Hindlimb muscle (tissue), 1 donor: ENCODE measurements at regions not wholly inside any gene's neighbourhood (a gene's known extent, or its start where the extent isn't known, plus 50 kb on each side); places are given as distances from the start of the nearest gene placed in this dataset.
A peak's percentile ranks its signal among the peaks of the same experiment; 100 is the strongest.
"Not testable (repeated sequence)": the region's sequence is repeated elsewhere in the genome, so short reads cannot be mapped to it uniquely, and the experiment has no call there.

Source experiments
- DNase-seq: peaks from one replicate; pipeline ENCODE4 v3.0.0-alpha.2; 2013

- DNase-seq = not testable (repeated sequence)
Measured at GRCh38 chr5:128735656-128736055, 197.6 kb upstream of the FBN2 start.

GRCh38 chr5:128736553-128736952 lies 198.5 kb upstream of the FBN2 start:
- no peak for DNase-seq

GRCh38 chr5:128749136-128749898 lies 211.3 kb upstream of the FBN2 start:
- peak; percentile 62 for DNase-seq

GRCh38 chr5:128750155-128750554 lies 212.1 kb upstream of the FBN2 start:
- no peak for DNase-seq

GRCh38 chr5:128757196-128757959 lies 207.9 kb upstream of the SLC27A6 start:
- no peak for DNase-seq

- DNase-seq = peak; percentile 61
Measured at GRCh38 chr5:128762661-128763306, 202.5 kb upstream of the SLC27A6 start.

GRCh38 chr5:128763321-128763720 lies 202.0 kb upstream of the SLC27A6 start:
- peak; percentile 69 for DNase-seq

- DNase-seq = peak; percentile 76
Measured at GRCh38 chr5:128764601-128765310, 200.5 kb upstream of the SLC27A6 start.

- DNase-seq = no peak
Measured at GRCh38 chr5:128765448-128766061, 199.7 kb upstream of the SLC27A6 start.

GRCh38 chr5:128766406-128766805 lies 198.9 kb upstream of the SLC27A6 start:
- DNase-seq = no peak

GRCh38 chr5:128770907-128771306 lies 194.4 kb upstream of the SLC27A6 start:
- DNase-seq = no peak

GRCh38 chr5:128772356-128772755 lies 192.9 kb upstream of the SLC27A6 start:
- DNase-seq = peak; percentile 58

- no peak for DNase-seq
Measured at GRCh38 chr5:128773378-128773777, 191.9 kb upstream of the SLC27A6 start.

GRCh38 chr5:128774605-128775004 lies 190.7 kb upstream of the SLC27A6 start:
- no peak for DNase-seq

- no peak for DNase-seq
Measured at GRCh38 chr5:128775558-128775957, 189.7 kb upstream of the SLC27A6 start.

GRCh38 chr5:128777052-128777451 lies 188.2 kb upstream of the SLC27A6 start:
- DNase-seq = no peak

- no peak for DNase-seq
Measured at GRCh38 chr5:128778474-128778873, 186.8 kb upstream of the SLC27A6 start.

- DNase-seq = peak; percentile 78
Measured at GRCh38 chr5:128782446-128782845, 182.8 kb upstream of the SLC27A6 start.

GRCh38 chr5:128784726-128785125 lies 180.6 kb upstream of the SLC27A6 start:
- no peak for DNase-seq

- DNase-seq = no peak
Measured at GRCh38 chr5:128791312-128791711, 174.0 kb upstream of the SLC27A6 start.

GRCh38 chr5:128796506-128796905 lies 168.8 kb upstream of the SLC27A6 start:
- no peak for DNase-seq

- no peak for DNase-seq
Measured at GRCh38 chr5:128798871-128799270, 166.4 kb upstream of the SLC27A6 start.
